Suprapubic skin (tissue), 4 donors: ENCODE measurements at regions not wholly inside any gene's neighbourhood (a gene's known extent, or its start where the extent isn't known, plus 50 kb on each side); places are given as distances from the start of the nearest gene placed in this dataset.

ENCODE experiments used
- CTCF ChIP-seq, 2 donors: fragments of 200-600 bp in 1 of 2; fragments of 450-650 bp in 1 of 2; sonication (generic) in 1 of 2; IDR thresholded peaks; one replicate each; pipeline ENCODE4 v1.5.1; 2016 to 2019; ENCODE audit warnings: antibody characterized with exemption in 2 of 2, mild to moderate bottlenecking in 1 of 2, moderate library complexity in 1 of 2
- POLR2A ChIP-seq, 2 donors: fragments of 450-650 bp; IDR thresholded peaks; one replicate each; pipeline ENCODE4 v1.6.1; 2017; ENCODE audit warnings: antibody characterized with exemption in 2 of 2, mild to moderate bottlenecking in 2 of 2, moderate library complexity in 2 of 2
- POLR2AphosphoS5 ChIP-seq, 3 donors: sonication (generic); formaldehyde crosslinking; IDR thresholded peaks; one replicate each; pipeline ENCODE4 v1.6.1; 2017; ENCODE audit warnings: antibody characterized with exemption in 3 of 3

- TF ChIP-seq CTCF (IDR thresholded peaks at IDR 0.05), result no peak
- no peak for TF ChIP-seq POLR2AphosphoS5 (IDR thresholded peaks at IDR 0.05)
- TF ChIP-seq POLR2A (IDR thresholded peaks at IDR 0.05), result no peak
Measured at GRCh38 chr3:110813541-110813940, 258.1 kb upstream of the NECTIN3 start.
